Liver (tissue), 3 donors: ENCODE measurements at regions not wholly inside any gene's neighbourhood (a gene's known extent, or its start where the extent isn't known, plus 50 kb on each side); places are given as distances from the start of the nearest gene placed in this dataset.

Experiments
- ATF3 ChIP-seq: IDR thresholded peaks from 2 replicates; pipeline ENCODE4 v1.6.1; 2016; ENCODE audit warnings: antibody characterized with exemption
- CTCF ChIP-seq: fragments of 150-350 bp; IDR thresholded peaks from 2 replicates; pipeline ENCODE4 v1.5.1; 2017; ENCODE audit warnings: improper control_type of control experiment, low read depth, low read length; ENCODE audit not compliant: missing input control
- EGR1 ChIP-seq, 2 donors: IDR thresholded peaks; 2 replicates each; pipeline ENCODE4 v1.6.1; 2016 to 2018; ENCODE audit warnings: antibody characterized with exemption in 2 of 2, low read depth in 2 of 2
- FOXA1 ChIP-seq: IDR thresholded peaks from 2 replicates; pipeline ENCODE4 v1.6.1; 2016; ENCODE audit warnings: antibody characterized with exemption
- FOXA2 ChIP-seq: IDR thresholded peaks from 2 replicates; pipeline ENCODE4 v1.6.1; 2016; ENCODE audit warnings: antibody characterized with exemption
- GABPA ChIP-seq, 2 donors: IDR thresholded peaks in 1 of 2; conservative IDR thresholded peaks in 1 of 2; 2 replicates each; pipeline ENCODE4 v1.6.1; 2016; ENCODE audit warnings: antibody characterized with exemption in 2 of 2, mild to moderate bottlenecking in 1 of 2, moderate library complexity in 1 of 2
- JUND ChIP-seq, 2 donors: IDR thresholded peaks; 2 replicates each; pipeline ENCODE4 v1.6.1; 2016; ENCODE audit warnings: antibody characterized with exemption in 2 of 2
- MAX ChIP-seq: IDR thresholded peaks from 2 replicates; pipeline ENCODE4 v1.6.1; 2016; ENCODE audit warnings: antibody characterized with exemption
- RAD21 ChIP-seq, 2 donors: IDR thresholded peaks; 2 replicates each; pipeline ENCODE4 v1.6.1; 2016; ENCODE audit warnings: antibody characterized with exemption in 2 of 2, mild to moderate bottlenecking in 2 of 2
- REST ChIP-seq: IDR thresholded peaks from 2 replicates; pipeline ENCODE4 v1.6.1; 2016; ENCODE audit warnings: antibody characterized with exemption, mild to moderate bottlenecking
- RXRA ChIP-seq, 2 donors: IDR thresholded peaks; 2 replicates each; pipeline ENCODE4 v1.6.1; 2017 to 2018; ENCODE audit warnings: antibody characterized with exemption in 2 of 2, mild to moderate bottlenecking in 1 of 2
- SP1 ChIP-seq: IDR thresholded peaks from 2 replicates; pipeline ENCODE4 v1.6.1; 2018; ENCODE audit warnings: antibody characterized with exemption, mild to moderate bottlenecking
- TAF1 ChIP-seq: conservative IDR thresholded peaks from 2 replicates; pipeline ENCODE4 v1.6.1; 2016; ENCODE audit warnings: antibody characterized with exemption, mild to moderate bottlenecking
- ZBTB33 ChIP-seq: IDR thresholded peaks from 2 replicates; pipeline ENCODE4 v1.6.1; 2016; ENCODE audit warnings: antibody characterized with exemption
- donor health status: healthy.
- donor health status: healthy.

GRCh38 chr16:6331770-6332169 lies 1000.9 kb upstream of the RBFOX1 start:
- no peak for TF ChIP-seq CTCF
- TF ChIP-seq EGR1 (IDR thresholded peaks at IDR 0.05; ENCODE audit: low read depth in 2 of 2): no peak
- no peak for TF ChIP-seq ZBTB33
- no peak for TF ChIP-seq JUND (IDR thresholded peaks at IDR 0.05)
- no peak for TF ChIP-seq REST
- no peak for TF ChIP-seq GABPA (IDR thresholded peaks at IDR 0.05 in 1 of 2, conservative IDR thresholded peaks at IDR 0.05 in 1 of 2)
- TF ChIP-seq TAF1: no peak
- no peak for TF ChIP-seq ATF3
- no peak for TF ChIP-seq MAX
- no peak for TF ChIP-seq RXRA (IDR thresholded peaks at IDR 0.05)
- no peak for TF ChIP-seq FOXA1
- no peak for TF ChIP-seq RAD21 (IDR thresholded peaks at IDR 0.05)
- TF ChIP-seq SP1: no peak
- no peak for TF ChIP-seq FOXA2
